Chondrocyte (in vitro differentiated cells): ENCODE measurements at regions not wholly inside any gene's neighbourhood (a gene's known extent, or its start where the extent isn't known, plus 50 kb on each side); places are given as distances from the start of the nearest gene placed in this dataset.

ENCODE experiments used
- DNase-seq: peaks from one replicate; pipeline ENCODE4 v3.0.0; 2021; ENCODE audit warnings: mixed read lengths, low spot score
- H3K27ac Mint-ChIP-seq: one replicate; pipeline ENCODE4 v1.8.0; 2021; ENCODE audit warnings: mild to moderate bottlenecking, moderate library complexity, mixed read lengths; ENCODE audit not compliant: unreplicated experiment
- H3K27me3 Mint-ChIP-seq: 2 replicates; pipeline ENCODE4 v1.8.0; 2021; ENCODE audit warnings: low read depth, mixed read lengths
- H3K36me3 Mint-ChIP-seq: 2 replicates; pipeline ENCODE4 v1.8.0; 2021; ENCODE audit warnings: low read depth, mixed read lengths
- H3K4me1 Mint-ChIP-seq: 2 replicates; pipeline ENCODE4 v1.8.0; 2021; ENCODE audit warnings: low read depth, mild to moderate bottlenecking, mixed read lengths
- H3K4me3 Mint-ChIP-seq: one replicate; pipeline ENCODE4 v1.8.0; 2021; ENCODE audit warnings: mild to moderate bottlenecking, moderate library complexity, mixed read lengths; ENCODE audit not compliant: unreplicated experiment
- H3K9me3 Mint-ChIP-seq: 2 replicates; pipeline ENCODE4 v1.8.0; 2021; ENCODE audit warnings: low read depth, mixed read lengths
- CTCF ChIP-seq: fragments of 200-600 bp; sonication (generic); IDR thresholded peaks from 2 replicates; pipeline ENCODE4 v1.5.0; 2021; ENCODE audit warnings: antibody characterized with exemption, mild to moderate bottlenecking, moderate library complexity

GRCh38 chr5:159451197-159452052, 121.1 kb upstream of the IL12B start:
- Mint-ChIP-seq H3K4me1 (peaks cover 12% of the 10 kb centered on the region), H3K27ac (peak overlapping the region; percentile 83), H3K4me3 (no peak overlapping the region), H3K36me3 (no peaks in the 10 kb centered on the region), H3K9me3 (no peaks in the 10 kb centered on the region), H3K27me3 (peaks cover 17% of the 10 kb centered on the region)
- no peak for TF ChIP-seq CTCF
- DNase-seq: no peak

- Mint-ChIP-seq H3K4me3 (no peak overlapping the region), H3K9me3 (no peaks in the 10 kb centered on the region), H3K36me3 (no peaks in the 10 kb centered on the region), H3K4me1 (peaks cover 15% of the 10 kb centered on the region), H3K27me3 (peaks cover 14% of the 10 kb centered on the region), H3K27ac (no peak overlapping the region)
- no peak for TF ChIP-seq CTCF
- no peak for DNase-seq
These were observed 122.3 kb upstream of the IL12B start for GRCh38 chr5:159452480-159453167.

GRCh38 chr5:159453209-159453608, 122.9 kb upstream of the IL12B start:
- Mint-ChIP-seq H3K9me3 (no peaks in the 10 kb centered on the region), H3K27ac (no peak overlapping the region), H3K4me1 (peaks cover 15% of the 10 kb centered on the region), H3K27me3 (peaks cover 14% of the 10 kb centered on the region), H3K4me3 (no peak overlapping the region), H3K36me3 (no peaks in the 10 kb centered on the region)
- no peak for TF ChIP-seq CTCF
- no peak for DNase-seq

GRCh38 chr5:159456261-159456660, 126.0 kb upstream of the IL12B start:
- Mint-ChIP-seq H3K4me1 (peaks cover 17% of the 10 kb centered on the region), H3K27ac (no peak overlapping the region), H3K27me3 (peaks cover 17% of the 10 kb centered on the region), H3K4me3 (no peak overlapping the region), H3K9me3 (no peaks in the 10 kb centered on the region), H3K36me3 (no peaks in the 10 kb centered on the region)
- TF ChIP-seq CTCF: no peak
- DNase-seq: no peak

- no peak for TF ChIP-seq CTCF
- Mint-ChIP-seq H3K36me3 (no peaks in the 10 kb centered on the region), H3K27ac (no peak overlapping the region), H3K9me3 (no peaks in the 10 kb centered on the region), H3K4me1 (peaks cover 12% of the 10 kb centered on the region), H3K4me3 (no peak overlapping the region), H3K27me3 (peaks cover 17% of the 10 kb centered on the region)
- no peak for DNase-seq
These were observed 126.6 kb upstream of the IL12B start for GRCh38 chr5:159456722-159457465.
